GM12891 (cell line): ENCODE measurements at regions not wholly inside any gene's neighbourhood (a gene's known extent, or its start where the extent isn't known, plus 50 kb on each side); places are given as distances from the start of the nearest gene placed in this dataset.

ENCODE experiments used
- PAX5 ChIP-seq: IDR thresholded peaks from 2 replicates; pipeline ENCODE4 v1.6.1; 2011; ENCODE audit warnings: low read length, moderate library complexity, mild to moderate bottlenecking; ENCODE audit not compliant: insufficient read depth, severe bottlenecking
- POLR2A ChIP-seq: IDR thresholded peaks from 2 replicates; pipeline ENCODE4 v1.6.1; 2011; ENCODE audit warnings: low read depth, low read length, control low read depth
- POLR2AphosphoS5 ChIP-seq: IDR thresholded peaks from 2 replicates; pipeline ENCODE4 v1.6.1; 2011; ENCODE audit warnings: low read depth, low read length, control low read depth
- POU2F2 ChIP-seq: IDR thresholded peaks from 2 replicates; pipeline ENCODE4 v1.6.1; 2011; ENCODE audit warnings: low read depth, mild to moderate bottlenecking, control low read depth, low read length, moderate library complexity
- SPI1 ChIP-seq: IDR thresholded peaks from 2 replicates; pipeline ENCODE4 v1.6.1; 2011; ENCODE audit warnings: low read depth, low read length, control low read depth
- TAF1 ChIP-seq: IDR thresholded peaks from 2 replicates; pipeline ENCODE4 v1.6.1; 2011; ENCODE audit warnings: low read depth, low read length, control low read depth

- no peak for TF ChIP-seq POLR2A
- no peak for TF ChIP-seq POLR2AphosphoS5
- no peak for TF ChIP-seq SPI1
- TF ChIP-seq TAF1: no peak
- TF ChIP-seq PAX5: no peak
- no peak for TF ChIP-seq POU2F2
These were observed 96.7 kb upstream of the CDH20 start for GRCh38 chr18:61236356-61237057.
